AG04449 (cell line): ENCODE measurements at regions not wholly inside any gene's neighbourhood (a gene's known extent, or its start where the extent isn't known, plus 50 kb on each side); places are given as distances from the start of the nearest gene placed in this dataset.

ENCODE experiments used
- CTCF ChIA-PET: fragments of 350-600 bp; formaldehyde crosslinking; extraction: SDS; loops from one replicate; lab custom pipeline; 2021; ENCODE audit warnings: antibody characterized with exemption; lab: Yijun Ruan, JAX
- POLR2A ChIA-PET: fragments of 400-600, 350-600 bp; formaldehyde crosslinking; extraction: SDS; loops from one replicate; lab custom pipeline; 2020; ENCODE audit warnings: antibody characterized with exemption, inconsistent platforms; lab: Yijun Ruan, JAX
- DNase-seq: peaks from one replicate; pipeline ENCODE4 v3.0.0-alpha.2; 2010; ENCODE audit warnings: low read depth, low spot score
- H3K4me3 ChIP-seq: 2 replicates; pipeline ENCODE4 v1.5.1; 2011; ENCODE audit warnings: low read depth, mild to moderate bottlenecking, control low read depth, low read length
- TF ChIP-seq, protein P1 (sequence below): IDR thresholded peaks from one replicate; pipeline ENCODE4 v1.5.1; 2011; ENCODE audit warnings: mild to moderate bottlenecking, moderate library complexity, low read length, control low read depth, inconsistent platforms; ENCODE audit not compliant: insufficient read depth; ENCODE audit errors: missing control alignments

DNA sequence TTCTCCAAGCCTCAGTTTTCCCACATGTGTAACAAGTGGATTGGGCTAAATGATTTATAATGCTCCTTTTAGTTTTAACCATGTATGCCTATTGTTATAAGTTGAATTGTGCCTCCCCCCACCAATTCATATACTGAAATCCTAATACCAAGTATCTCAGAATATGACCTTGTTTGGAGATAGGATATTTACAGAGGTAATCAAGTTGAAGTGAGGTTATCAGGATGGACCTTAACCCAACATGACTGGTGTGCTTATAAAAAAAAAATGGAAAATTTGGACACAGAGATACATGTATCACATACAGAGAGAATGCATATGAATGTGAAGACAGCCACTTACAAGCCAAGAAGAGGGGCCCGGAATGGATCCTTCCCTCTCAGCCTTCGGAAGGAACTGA lies 117.9 kb upstream of the HABP2 start:
- H3K4me3 ChIP-seq, result no peak overlapping the region
- ChIA-PET CTCF (interaction anchor here (3.1 kb wide), 1 partner anchor 19 kb away, joined by 14 read pairs; no protein-coding TSS in a partner anchor), POLR2A (no interaction called here)
- TF ChIP-seq, protein P1, sequence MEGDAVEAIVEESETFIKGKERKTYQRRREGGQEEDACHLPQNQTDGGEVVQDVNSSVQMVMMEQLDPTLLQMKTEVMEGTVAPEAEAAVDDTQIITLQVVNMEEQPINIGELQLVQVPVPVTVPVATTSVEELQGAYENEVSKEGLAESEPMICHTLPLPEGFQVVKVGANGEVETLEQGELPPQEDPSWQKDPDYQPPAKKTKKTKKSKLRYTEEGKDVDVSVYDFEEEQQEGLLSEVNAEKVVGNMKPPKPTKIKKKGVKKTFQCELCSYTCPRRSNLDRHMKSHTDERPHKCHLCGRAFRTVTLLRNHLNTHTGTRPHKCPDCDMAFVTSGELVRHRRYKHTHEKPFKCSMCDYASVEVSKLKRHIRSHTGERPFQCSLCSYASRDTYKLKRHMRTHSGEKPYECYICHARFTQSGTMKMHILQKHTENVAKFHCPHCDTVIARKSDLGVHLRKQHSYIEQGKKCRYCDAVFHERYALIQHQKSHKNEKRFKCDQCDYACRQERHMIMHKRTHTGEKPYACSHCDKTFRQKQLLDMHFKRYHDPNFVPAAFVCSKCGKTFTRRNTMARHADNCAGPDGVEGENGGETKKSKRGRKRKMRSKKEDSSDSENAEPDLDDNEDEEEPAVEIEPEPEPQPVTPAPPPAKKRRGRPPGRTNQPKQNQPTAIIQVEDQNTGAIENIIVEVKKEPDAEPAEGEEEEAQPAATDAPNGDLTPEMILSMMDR, result no peak
- DNase-seq, result no peak

DNA sequence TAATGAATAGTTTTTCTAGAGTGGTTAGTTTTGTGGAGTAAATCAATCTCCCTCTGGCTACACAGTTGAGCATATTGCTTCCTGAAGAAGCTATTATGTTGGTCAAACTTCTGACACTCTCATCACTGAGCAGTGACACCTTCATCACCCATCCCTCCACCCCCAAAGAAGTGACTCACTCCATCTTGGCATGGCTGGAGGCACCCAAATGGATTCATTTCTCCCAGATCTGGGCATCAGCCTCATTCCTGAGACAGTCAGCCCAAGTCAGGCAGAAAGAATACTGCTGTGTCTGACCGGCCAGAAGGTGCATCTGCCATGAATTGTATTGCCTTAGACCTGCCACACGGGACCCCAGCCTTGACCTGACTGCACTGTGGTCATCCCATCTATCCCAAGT lies 117.0 kb upstream of the HABP2 start:
- ChIA-PET POLR2A (no interaction called here), CTCF (interaction anchor here (3.1 kb wide), 1 partner anchor 18 kb away, joined by 14 read pairs; no protein-coding TSS in a partner anchor)
- TF ChIP-seq, protein P1, result no peak
- no peak overlapping the region for H3K4me3 ChIP-seq
- DNase-seq, result no peak

DNA sequence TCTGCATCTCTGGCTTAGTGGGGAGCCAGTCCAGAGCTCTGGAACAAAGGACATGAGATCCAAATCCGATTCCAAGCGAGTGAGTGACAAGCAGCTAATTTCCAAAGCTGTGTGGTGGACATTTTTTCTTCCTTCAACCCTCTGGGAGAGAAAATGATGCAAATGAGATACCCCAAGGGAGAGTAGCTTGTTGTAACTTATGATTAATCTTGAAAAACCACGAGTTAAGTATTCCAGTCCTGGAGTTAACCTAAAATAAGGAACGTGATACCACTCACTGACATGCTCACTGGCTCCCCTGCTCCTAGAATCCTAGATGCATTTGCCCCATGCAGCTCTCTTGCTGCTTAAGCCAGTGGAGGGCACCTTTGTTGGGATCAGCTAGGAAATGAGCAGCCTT lies 116.0 kb upstream of the HABP2 start:
- TF ChIP-seq, protein P1, result no peak
- H3K4me3 ChIP-seq, result no peak overlapping the region
- POLR2A ChIA-PET, result no interaction called here
- CTCF ChIA-PET, result interaction anchor here (0.8 to 3.1 kb wide), 2 partner anchors 17 to 84 kb away, joined by 3 to 14 read pairs; no protein-coding TSS in a partner anchor
- DNase-seq, result no peak

DNA sequence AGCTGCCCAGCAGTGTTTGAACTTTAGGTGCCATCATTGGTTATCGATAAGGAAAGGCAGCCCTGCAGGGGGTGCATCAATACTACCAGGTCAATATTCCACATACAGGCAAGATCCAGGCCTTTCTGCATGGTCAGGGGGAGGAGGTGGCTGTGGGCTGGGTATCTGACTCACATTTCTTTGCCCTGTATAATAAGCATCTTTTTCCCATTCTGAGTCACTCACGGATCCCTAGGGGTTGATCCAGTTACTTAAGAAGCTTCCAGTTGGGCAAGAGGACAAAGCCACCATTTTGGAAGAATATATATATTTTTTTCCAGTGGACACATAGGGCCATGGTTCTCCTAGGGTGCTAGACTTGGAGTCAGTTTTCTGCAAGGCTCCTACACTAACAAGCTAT lies 114.2 kb upstream of the HABP2 start:
- H3K4me3 ChIP-seq, result no peak overlapping the region
- ChIA-PET POLR2A (no interaction called here), CTCF (interaction anchor here (6.4 kb wide), 1 partner anchor 83 kb away, joined by 42 read pairs; no protein-coding TSS in a partner anchor)
- no peak for DNase-seq
- TF ChIP-seq, protein P1, result no peak

DNA sequence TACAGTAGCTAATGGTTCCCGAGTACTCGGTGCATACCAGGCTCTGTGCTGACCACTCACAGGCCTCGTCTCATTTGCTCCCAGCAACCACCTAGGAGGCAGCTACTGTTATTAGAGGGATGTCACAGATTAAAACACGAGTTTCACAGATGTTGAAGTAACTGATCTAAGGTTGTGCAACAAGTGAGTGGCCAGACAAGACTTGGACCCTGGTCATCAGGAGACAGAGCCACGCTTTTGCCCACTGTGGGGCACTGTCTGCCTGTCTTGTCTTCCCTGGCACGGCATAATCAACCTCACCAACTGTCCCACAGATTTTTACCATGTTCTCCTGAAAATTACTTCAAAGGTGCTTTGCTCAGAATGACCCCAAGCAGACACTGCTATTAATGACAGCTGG lies 111.6 kb upstream of the HABP2 start:
- H3K4me3 ChIP-seq, result no peak overlapping the region
- DNase-seq, result no peak
- ChIA-PET POLR2A (no interaction called here), CTCF (interaction anchor here (0.7 to 6.4 kb wide), 5 partner anchors 12 to 122 kb away, joined by 4 to 42 read pairs (median 12); no protein-coding TSS in a partner anchor)
- TF ChIP-seq, protein P1, result peak; percentile 16

DNA sequence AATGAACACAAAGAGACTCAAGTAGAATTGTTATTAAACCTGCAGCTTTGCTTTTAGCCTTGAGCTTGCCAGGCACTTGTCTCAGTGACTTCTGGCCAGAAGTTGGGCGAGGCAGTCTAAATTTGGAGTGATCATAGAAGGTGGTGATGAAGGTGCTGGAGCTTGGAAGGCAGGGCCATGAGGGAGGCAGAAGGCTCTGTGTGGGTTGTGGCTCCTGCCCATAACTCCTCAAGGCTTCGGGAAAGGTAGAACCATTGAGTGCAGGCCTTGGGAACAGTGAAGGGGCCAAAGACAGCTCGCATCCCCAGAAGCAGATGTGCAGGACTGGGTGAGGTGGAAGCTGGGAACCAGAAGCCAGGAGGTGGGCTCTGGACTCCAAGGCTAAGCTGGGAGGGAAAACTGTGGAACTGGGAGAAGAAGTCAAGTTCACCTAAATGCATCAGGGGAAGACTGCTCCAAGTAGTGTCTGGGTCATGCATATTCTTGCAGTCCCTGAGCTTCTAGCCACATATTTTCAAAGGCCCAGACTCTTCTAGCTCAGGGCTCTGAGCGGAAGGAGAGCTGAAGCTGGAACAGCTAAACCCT lies 111.1 kb upstream of the HABP2 start:
- DNase-seq, result no peak
- TF ChIP-seq, protein P1, result no peak
- no peak overlapping the region for H3K4me3 ChIP-seq
- CTCF ChIA-PET, result interaction anchor here (1.0 to 6.4 kb wide), 5 partner anchors 12 to 122 kb away, joined by 3 to 42 read pairs (median 12); no protein-coding TSS in a partner anchor
- POLR2A ChIA-PET, result no interaction called here
